SH-SY5Y (cell line): ENCODE measurements at regions not wholly inside any gene's neighbourhood (a gene's known extent, or its start where the extent isn't known, plus 50 kb on each side); places are given as distances from the start of the nearest gene placed in this dataset.

Source experiments
- GATA2 ChIP-seq: IDR thresholded peaks from 2 replicates; pipeline ENCODE4 v1.6.1; 2011; ENCODE audit warnings: mild to moderate bottlenecking, low read depth, low read length
- GATA3 ChIP-seq: IDR thresholded peaks from 2 replicates; pipeline ENCODE4 v1.6.1; 2011; ENCODE audit warnings: low read depth, mild to moderate bottlenecking, low read length, moderate library complexity

DNA sequence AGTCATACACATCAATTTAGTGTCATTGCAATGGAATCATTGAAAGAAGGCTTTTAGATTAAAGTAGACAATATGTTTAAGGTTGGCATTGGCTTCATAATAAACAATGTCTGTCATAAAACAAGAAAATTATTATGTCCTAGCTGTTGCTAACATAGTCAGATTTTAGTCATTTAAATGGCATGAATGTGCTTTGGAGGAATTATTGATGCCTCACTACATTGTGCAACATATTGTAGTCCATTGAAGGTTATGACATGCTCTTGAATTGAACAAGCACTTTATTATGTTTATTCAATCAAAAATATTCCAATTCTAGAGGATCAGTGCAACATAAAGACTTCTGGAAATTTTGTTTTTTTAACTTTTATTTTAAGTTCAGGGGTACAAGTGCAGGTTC, 489.8 kb upstream of the AMOT start:
- TF ChIP-seq GATA3 (no peak), GATA2 (no peak)
